Keratinocyte (primary cell): ENCODE measurements at regions not wholly inside any gene's neighbourhood (a gene's known extent, or its start where the extent isn't known, plus 50 kb on each side); places are given as distances from the start of the nearest gene placed in this dataset.

Experiments
- CTCF ChIP-seq, 3 experiments: IDR thresholded peaks in 1 of 3; conservative IDR thresholded peaks in 1 of 3; optimal IDR thresholded peaks in 1 of 3; 2 replicates in 2 of 3; 3 replicates in 1 of 3; pipeline versions ENCODE3 to v1.5.1; 2011; ENCODE audit warnings: low read length in 3 of 3, mild to moderate bottlenecking in 3 of 3, moderate library complexity in 2 of 3, control low read depth in 1 of 3, inconsistent platforms in 1 of 3; ENCODE audit not compliant: insufficient read depth in 2 of 3; ENCODE audit errors: extremely low read depth in 1 of 3
- EZH2 ChIP-seq: IDR thresholded peaks from one replicate; pipeline ENCODE4 v1.6.1; 2012; ENCODE audit warnings: inconsistent platforms, mild to moderate bottlenecking, low read length, moderate library complexity

- TF ChIP-seq EZH2 (no peak), CTCF (optimal IDR thresholded peaks at IDR 0.05 in 1 of 3, IDR thresholded peaks at IDR 0.05 in 1 of 3, conservative IDR thresholded peaks at IDR 0.05 in 1 of 3; ENCODE audit: extremely low read depth in 1 of 3, insufficient read depth in 2 of 3, low read length in 3 of 3) (no peak)
These were observed 312.3 kb downstream of the ENC1 start for GRCh38 chr5:74328221-74328630.
